ENCODE measurements at regions not wholly inside any gene's neighbourhood (a gene's known extent, or its start where the extent isn't known, plus 50 kb on each side); places are given as distances from the start of the nearest gene placed in this dataset.
A peak's percentile ranks its signal among the peaks of the same experiment; 100 is the strongest.
"Not testable (repeated sequence)": the region's sequence is repeated elsewhere in the genome, so short reads cannot be mapped to it uniquely, and the experiment has no call there.

GRCh38 chr22:49515475-49515874, 312.2 kb downstream of the BRD1 start:
- no peak overlapping the region for H3K27ac ChIP-seq (ENCODE audit: insufficient read depth, low read length, poor library complexity, severe bottlenecking)
- no peak overlapping the region for H3K4me3 ChIP-seq (ENCODE audit: low read depth, low read length)
- no peaks in the 10 kb centered on the region for H3K27me3 ChIP-seq (ENCODE audit: control insufficient read depth, insufficient read depth, low read length)
- Mint-ChIP-seq H3K36me3 (no peaks in the 10 kb centered on the region), H3K4me3 (no peak overlapping the region), H3K9me3 (peaks cover 0 to 22% (median 7%) of the 10 kb centered on the region in 7 donors), H3K27ac (no peak overlapping the region), H3K4me1 (peaks cover 7 to 22% (median 9%) of the 10 kb centered on the region in 4 donors), H3K27me3 (no peaks in the 10 kb centered on the region)
- no peaks in the 10 kb centered on the region for H3K4me1 ChIP-seq (ENCODE audit: control insufficient read depth, insufficient read depth, low read length, poor library complexity, severe bottlenecking)
- ATAC-seq (ENCODE audit: low read depth in 2 of 2) (no peak), DNase-seq (no peak)
- H3K36me3 ChIP-seq (ENCODE audit: control insufficient read depth, insufficient read depth, low read length) = no peaks in the 10 kb centered on the region
- H3K9me3 ChIP-seq (ENCODE audit: control insufficient read depth in 2 of 2, low read length in 2 of 2) = peaks cover 3 to 16% of the 10 kb centered on the region in 2 experiments

- no peaks in the 10 kb centered on the region for H3K36me3 Mint-ChIP-seq
- Histone ChIP-seq H3K36me3 (ENCODE audit: control insufficient read depth, insufficient read depth, low read length) (no peaks in the 10 kb centered on the region), H3K4me1 (ENCODE audit: control insufficient read depth, insufficient read depth, low read length, poor library complexity, severe bottlenecking) (no peaks in the 10 kb centered on the region), H3K4me3 (ENCODE audit: low read depth, low read length) (no peak overlapping the region), H3K27me3 (ENCODE audit: control insufficient read depth, insufficient read depth, low read length) (no peaks in the 10 kb centered on the region), H3K27ac (ENCODE audit: insufficient read depth, low read length, poor library complexity, severe bottlenecking) (no peak overlapping the region), H3K9me3 (ENCODE audit: control insufficient read depth in 2 of 2, low read length in 2 of 2) (peaks cover 3 to 19% of the 10 kb centered on the region in 2 experiments)
- no peak for ATAC-seq (ENCODE audit: low read depth in 2 of 2)
- no peak for DNase-seq
- H3K4me3 Mint-ChIP-seq = no peak overlapping the region
- H3K4me1 Mint-ChIP-seq = peaks cover 7 to 22% (median 10%) of the 10 kb centered on the region in 4 donors
- no peaks in the 10 kb centered on the region for H3K27me3 Mint-ChIP-seq
- no peak overlapping the region for H3K27ac Mint-ChIP-seq
- peaks cover 0 to 27% (median 7%) of the 10 kb centered on the region in 7 donors for H3K9me3 Mint-ChIP-seq
Observed at GRCh38 chr22:49514641-49515040, 313.0 kb downstream of the BRD1 start.

- Mint-ChIP-seq H3K4me1 (peaks cover 7 to 22% (median 10%) of the 10 kb centered on the region in 4 donors), H3K36me3 (no peaks in the 10 kb centered on the region), H3K9me3 (peaks cover 0 to 27% (median 10%) of the 10 kb centered on the region in 7 donors), H3K27me3 (no peaks in the 10 kb centered on the region), H3K27ac (peak overlapping the region in 1 of 3 donors; percentile 72), H3K4me3 (peak overlapping the region in 1 of 4 donors; percentile 43)
- ATAC-seq (ENCODE audit: low read depth in 2 of 2) = no peak
- Histone ChIP-seq H3K27ac (ENCODE audit: insufficient read depth, low read length, poor library complexity, severe bottlenecking) (no peak overlapping the region), H3K4me1 (ENCODE audit: control insufficient read depth, insufficient read depth, low read length, poor library complexity, severe bottlenecking) (no peaks in the 10 kb centered on the region), H3K4me3 (ENCODE audit: low read depth, low read length) (no peak overlapping the region), H3K27me3 (ENCODE audit: control insufficient read depth, insufficient read depth, low read length) (no peaks in the 10 kb centered on the region), H3K36me3 (ENCODE audit: control insufficient read depth, insufficient read depth, low read length) (no peaks in the 10 kb centered on the region), H3K9me3 (ENCODE audit: control insufficient read depth in 2 of 2, low read length in 2 of 2) (peaks cover 3 to 19% of the 10 kb centered on the region in 2 experiments)
- DNase-seq = no peak
Observed at GRCh38 chr22:49514211-49514610, 313.5 kb downstream of the BRD1 start.

- Mint-ChIP-seq H3K27ac (peak overlapping the region in 1 of 3 donors; percentile 72), H3K27me3 (no peaks in the 10 kb centered on the region), H3K4me1 (peaks cover 7 to 22% (median 10%) of the 10 kb centered on the region in 4 donors), H3K4me3 (no peak overlapping the region), H3K9me3 (peaks cover 0 to 27% (median 10%) of the 10 kb centered on the region in 7 donors), H3K36me3 (no peaks in the 10 kb centered on the region)
- no peak for ATAC-seq (ENCODE audit: low read depth in 2 of 2)
- H3K27ac ChIP-seq (ENCODE audit: insufficient read depth, low read length, poor library complexity, severe bottlenecking) = no peak overlapping the region
- H3K27me3 ChIP-seq (ENCODE audit: control insufficient read depth, insufficient read depth, low read length) = no peaks in the 10 kb centered on the region
- H3K4me3 ChIP-seq (ENCODE audit: low read depth, low read length) = no peak overlapping the region
- no peak for DNase-seq
- H3K4me1 ChIP-seq (ENCODE audit: control insufficient read depth, insufficient read depth, low read length, poor library complexity, severe bottlenecking) = no peaks in the 10 kb centered on the region
- peaks cover 3 to 19% of the 10 kb centered on the region in 2 experiments for H3K9me3 ChIP-seq (ENCODE audit: control insufficient read depth in 2 of 2, low read length in 2 of 2)
- no peaks in the 10 kb centered on the region for H3K36me3 ChIP-seq (ENCODE audit: control insufficient read depth, insufficient read depth, low read length)
Observed at GRCh38 chr22:49513358-49513851, 314.3 kb downstream of the BRD1 start.

- Mint-ChIP-seq H3K36me3 (no peaks in the 10 kb centered on the region), H3K27ac (peak overlapping the region in 2 of 3 donors; percentile 29 to 87), H3K4me3 (no peak overlapping the region), H3K4me1 (peaks cover 7 to 22% (median 10%) of the 10 kb centered on the region in 4 donors), H3K27me3 (no peaks in the 10 kb centered on the region), H3K9me3 (peaks cover 2 to 27% (median 12%) of the 10 kb centered on the region in 7 donors)
- peaks cover 3 to 19% of the 10 kb centered on the region in 2 experiments for H3K9me3 ChIP-seq (ENCODE audit: control insufficient read depth in 2 of 2, low read length in 2 of 2)
- H3K4me1 ChIP-seq (ENCODE audit: control insufficient read depth, insufficient read depth, low read length, poor library complexity, severe bottlenecking) = no peaks in the 10 kb centered on the region
- no peak overlapping the region for H3K4me3 ChIP-seq (ENCODE audit: low read depth, low read length)
- ATAC-seq (ENCODE audit: low read depth in 2 of 2) (no peak), DNase-seq (no peak)
- no peak overlapping the region for H3K27ac ChIP-seq (ENCODE audit: insufficient read depth, low read length, poor library complexity, severe bottlenecking)
- H3K27me3 ChIP-seq (ENCODE audit: control insufficient read depth, insufficient read depth, low read length) = no peaks in the 10 kb centered on the region
- no peaks in the 10 kb centered on the region for H3K36me3 ChIP-seq (ENCODE audit: control insufficient read depth, insufficient read depth, low read length)
Observed at GRCh38 chr22:49512487-49513165, 315.0 kb downstream of the BRD1 start.

GRCh38 chr22:49511393-49512189, 316.1 kb downstream of the BRD1 start:
- not testable (repeated sequence) for H3K36me3 Mint-ChIP-seq; H3K4me3 Mint-ChIP-seq; H3K27me3 Mint-ChIP-seq; H3K4me3 ChIP-seq (ENCODE audit: low read depth, low read length); H3K27me3 ChIP-seq (ENCODE audit: control insufficient read depth, insufficient read depth, low read length); H3K4me1 ChIP-seq (ENCODE audit: control insufficient read depth, insufficient read depth, low read length, poor library complexity, severe bottlenecking); H3K36me3 ChIP-seq (ENCODE audit: control insufficient read depth, insufficient read depth, low read length)
- peaks cover 7 to 22% (median 10%) of the 10 kb centered on the region in 4 donors for H3K4me1 Mint-ChIP-seq
- peaks cover 2 to 27% (median 12%) of the 10 kb centered on the region in 7 donors for H3K9me3 Mint-ChIP-seq
- peak overlapping the region; percentile 80 to 87 (median 82) for H3K27ac Mint-ChIP-seq
- peak; percentile 57 to 61 for ATAC-seq (ENCODE audit: low read depth in 2 of 2)
- Histone ChIP-seq H3K9me3 (ENCODE audit: control insufficient read depth in 2 of 2, low read length in 2 of 2) (peaks cover 3 to 19% of the 10 kb centered on the region in 2 experiments), H3K27ac (ENCODE audit: insufficient read depth, low read length, poor library complexity, severe bottlenecking) (peak overlapping the region; percentile 65)
- DNase-seq = peak in 2 of 3 donors; percentile 35 to 44

GRCh38 chr22:49510718-49511117, 317.0 kb downstream of the BRD1 start:
- H3K27ac Mint-ChIP-seq = peak overlapping the region in 2 of 3 donors; percentile 33 to 75
- peaks cover 3 to 27% (median 12%) of the 10 kb centered on the region in 7 donors for H3K9me3 Mint-ChIP-seq
- H3K27ac ChIP-seq (ENCODE audit: insufficient read depth, low read length, poor library complexity, severe bottlenecking) = no peak overlapping the region
- H3K27me3 Mint-ChIP-seq = no peaks in the 10 kb centered on the region
- H3K27me3 ChIP-seq (ENCODE audit: control insufficient read depth, insufficient read depth, low read length) = no peaks in the 10 kb centered on the region
- H3K9me3 ChIP-seq (ENCODE audit: control insufficient read depth in 2 of 2, low read length in 2 of 2) = peaks cover 3 to 19% of the 10 kb centered on the region in 2 experiments
- H3K4me1 ChIP-seq (ENCODE audit: control insufficient read depth, insufficient read depth, low read length, poor library complexity, severe bottlenecking) = no peaks in the 10 kb centered on the region
- DNase-seq = no peak
- H3K36me3 ChIP-seq (ENCODE audit: control insufficient read depth, insufficient read depth, low read length) = no peaks in the 10 kb centered on the region
- H3K4me1 Mint-ChIP-seq = peaks cover 7 to 22% (median 10%) of the 10 kb centered on the region in 4 donors
- H3K4me3 Mint-ChIP-seq = no peak overlapping the region
- no peak overlapping the region for H3K4me3 ChIP-seq (ENCODE audit: low read depth, low read length)
- H3K36me3 Mint-ChIP-seq = no peaks in the 10 kb centered on the region
- no peak for ATAC-seq (ENCODE audit: low read depth in 2 of 2)
